A204.1 (cell line): ENCODE measurements at regions not wholly inside any gene's neighbourhood (a gene's known extent, or its start where the extent isn't known, plus 50 kb on each side); places are given as distances from the start of the nearest gene placed in this dataset.
A peak's percentile ranks its signal among the peaks of the same experiment; 100 is the strongest.
"Not testable (repeated sequence)": the region's sequence is repeated elsewhere in the genome, so short reads cannot be mapped to it uniquely, and the experiment has no call there.

Experiments
- FAIRE-seq: peaks from 2 replicates; lab custom pipeline; 2012; peaks lifted over from hg19 to GRCh38; lab: Jason Lieb, UNC

GRCh38 chr5:18244309-18244708, 610.0 kb downstream of the TAF11L14 start:
- FAIRE-seq: no peak

- FAIRE-seq: no peak
Measured at GRCh38 chr5:18252559-18252958, 618.3 kb downstream of the TAF11L14 start.

- no peak for FAIRE-seq
Measured at GRCh38 chr5:18264126-18264882, 630.0 kb downstream of the TAF11L14 start.

GRCh38 chr5:18270635-18271338, 636.5 kb downstream of the TAF11L14 start:
- FAIRE-seq: no peak

GRCh38 chr5:18276939-18277338, 642.7 kb downstream of the TAF11L14 start:
- no peak for FAIRE-seq

GRCh38 chr5:18281947-18282581, 647.8 kb downstream of the TAF11L14 start:
- FAIRE-seq: peak; percentile 91

GRCh38 chr5:18285257-18285656, 651.0 kb downstream of the TAF11L14 start:
- FAIRE-seq: no peak

- no peak for FAIRE-seq
Measured at GRCh38 chr5:18292146-18292545, 657.9 kb downstream of the TAF11L14 start.

GRCh38 chr5:18295696-18296095, 661.4 kb downstream of the TAF11L14 start:
- not testable (repeated sequence) for FAIRE-seq

- FAIRE-seq: no peak
Measured at GRCh38 chr5:18299166-18299565, 664.9 kb downstream of the TAF11L14 start.

GRCh38 chr5:18305288-18305924, 671.1 kb downstream of the TAF11L14 start:
- peak; percentile 32 for FAIRE-seq

- no peak for FAIRE-seq
Measured at GRCh38 chr5:18311266-18311665, 677.0 kb downstream of the TAF11L14 start.

- no peak for FAIRE-seq
Measured at GRCh38 chr5:18312016-18312415, 677.8 kb downstream of the TAF11L14 start.

GRCh38 chr5:18314192-18314778, 680.0 kb downstream of the TAF11L14 start:
- FAIRE-seq: peak; percentile 94

GRCh38 chr5:18321262-18321942, 687.1 kb downstream of the TAF11L14 start:
- FAIRE-seq: no peak

GRCh38 chr5:18323891-18324290, 689.6 kb downstream of the TAF11L14 start:
- FAIRE-seq: no peak

GRCh38 chr5:18325431-18325830, 691.2 kb downstream of the TAF11L14 start:
- no peak for FAIRE-seq

GRCh38 chr5:18329328-18329727, 695.1 kb downstream of the TAF11L14 start:
- no peak for FAIRE-seq

GRCh38 chr5:18333841-18334240, 699.6 kb downstream of the TAF11L14 start:
- no peak for FAIRE-seq

- peak; percentile 99 for FAIRE-seq
Measured at GRCh38 chr5:18334949-18335348, 700.7 kb downstream of the TAF11L14 start.

- no peak for FAIRE-seq
Measured at GRCh38 chr5:18354828-18355227, 720.6 kb downstream of the TAF11L14 start.

- FAIRE-seq: no peak
Measured at GRCh38 chr5:18357486-18357885, 723.2 kb downstream of the TAF11L14 start.
